NCI-H1694 treated with DMSO at 0.1 percent for 48 hours (cell line): ENCODE measurements at regions not wholly inside any gene's neighbourhood (a gene's known extent, or its start where the extent isn't known, plus 50 kb on each side); places are given as distances from the start of the nearest gene placed in this dataset.

ENCODE experiments used
- DNase-seq: peaks from one replicate; lab custom pipeline; 2025; lab: John Stamatoyannopoulos, UW

GRCh38 chr11:45440111-45440510, 154.0 kb upstream of the SYT13 start:
- DNase-seq: no peak

GRCh38 chr11:45436966-45437365, 150.8 kb upstream of the SYT13 start:
- no peak for DNase-seq

GRCh38 chr11:45436118-45436517, 150.0 kb upstream of the SYT13 start:
- DNase-seq: no peak

- DNase-seq: no peak
Observed at GRCh38 chr11:45435706-45436105, 149.6 kb upstream of the SYT13 start.

- no peak for DNase-seq
Observed at GRCh38 chr11:45432910-45433309, 146.8 kb upstream of the SYT13 start.

GRCh38 chr11:45432100-45432499, 146.0 kb upstream of the SYT13 start:
- DNase-seq: no peak

GRCh38 chr11:45431046-45432018, 145.2 kb upstream of the SYT13 start:
- no peak for DNase-seq

- DNase-seq: no peak
Observed at GRCh38 chr11:45430361-45430760, 144.2 kb upstream of the SYT13 start.

- DNase-seq: no peak
Observed at GRCh38 chr11:45429719-45430118, 143.6 kb upstream of the SYT13 start.

- no peak for DNase-seq
Observed at GRCh38 chr11:45428541-45429230, 142.5 kb upstream of the SYT13 start.

- DNase-seq: no peak
Observed at GRCh38 chr11:45428116-45428515, 142.0 kb upstream of the SYT13 start.

- no peak for DNase-seq
Observed at GRCh38 chr11:45424411-45425180, 138.5 kb upstream of the SYT13 start.

- no peak for DNase-seq
Observed at GRCh38 chr11:45423475-45424120, 137.5 kb upstream of the SYT13 start.

GRCh38 chr11:45423036-45423435, 136.9 kb upstream of the SYT13 start:
- no peak for DNase-seq

GRCh38 chr11:45414088-45414487, 127.9 kb upstream of the SYT13 start:
- DNase-seq: no peak

- DNase-seq: no peak
Observed at GRCh38 chr11:45413156-45413858, 127.2 kb upstream of the SYT13 start.

GRCh38 chr11:45412521-45412920, 126.4 kb upstream of the SYT13 start:
- DNase-seq: no peak

- DNase-seq: no peak
Observed at GRCh38 chr11:45412051-45412471, 125.9 kb upstream of the SYT13 start.

GRCh38 chr11:45411228-45411946, 125.2 kb upstream of the SYT13 start:
- no peak for DNase-seq

GRCh38 chr11:45410391-45411227, 124.5 kb upstream of the SYT13 start:
- DNase-seq: no peak
